ENCODE measurements at regions not wholly inside any gene's neighbourhood (a gene's known extent, or its start where the extent isn't known, plus 50 kb on each side); places are given as distances from the start of the nearest gene placed in this dataset.

DNA sequence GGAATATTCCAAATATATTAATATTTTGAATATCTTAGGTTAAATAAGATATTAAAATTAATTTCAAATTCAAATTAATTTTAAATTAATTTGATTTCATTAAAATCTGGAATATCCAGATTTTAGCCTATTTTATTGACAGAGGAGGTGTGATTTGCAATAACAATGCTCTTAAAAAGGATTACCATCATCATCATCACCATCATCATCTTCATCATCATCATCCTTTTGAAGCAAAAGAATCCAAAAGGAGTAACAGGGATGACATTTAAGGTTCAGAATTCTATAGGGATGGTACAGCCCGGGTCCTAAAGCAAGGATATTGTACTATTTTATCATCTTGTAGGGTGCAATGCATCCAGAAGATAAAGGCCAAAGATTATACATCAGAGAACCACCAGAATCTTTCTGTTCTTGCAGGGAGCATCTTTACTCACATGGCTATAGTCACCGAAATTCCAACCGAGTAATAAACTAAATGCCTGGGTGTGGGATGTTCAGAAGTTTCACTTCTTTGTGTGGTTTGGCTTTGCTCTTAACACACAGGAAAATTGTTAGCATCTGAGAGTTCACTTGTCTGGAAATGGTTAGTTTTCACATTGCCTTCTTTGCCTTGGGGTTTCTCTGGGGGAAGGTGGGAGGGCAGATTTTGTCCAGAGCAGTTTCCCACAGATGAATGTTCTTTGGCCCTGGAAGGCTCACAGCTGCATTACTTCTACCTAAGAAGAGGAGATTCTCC lies 99.1 kb upstream of the ITGA6 start:
- DNase-seq (ENCODE audit: low read depth in 2 of 2): no peak

DNA sequence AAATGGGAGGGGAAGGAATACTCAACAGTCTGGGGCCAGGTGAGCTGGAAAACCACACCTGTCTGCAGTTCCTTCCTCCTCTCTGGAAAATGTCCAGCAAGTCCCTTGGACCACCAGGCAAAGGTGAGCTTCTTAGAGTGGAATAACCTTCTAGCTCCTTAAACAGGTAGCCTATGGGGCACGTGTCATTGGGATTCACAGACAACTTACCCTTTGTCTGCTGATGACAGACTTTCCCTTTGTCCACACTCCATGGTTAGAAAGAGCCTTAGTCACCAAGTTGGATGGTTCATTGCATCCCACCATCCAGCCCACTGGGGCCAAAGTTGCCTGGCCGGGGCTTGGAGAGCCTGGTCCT lies 98.0 kb upstream of the ITGA6 start:
- DNase-seq (ENCODE audit: low read depth in 2 of 2): no peak

DNA sequence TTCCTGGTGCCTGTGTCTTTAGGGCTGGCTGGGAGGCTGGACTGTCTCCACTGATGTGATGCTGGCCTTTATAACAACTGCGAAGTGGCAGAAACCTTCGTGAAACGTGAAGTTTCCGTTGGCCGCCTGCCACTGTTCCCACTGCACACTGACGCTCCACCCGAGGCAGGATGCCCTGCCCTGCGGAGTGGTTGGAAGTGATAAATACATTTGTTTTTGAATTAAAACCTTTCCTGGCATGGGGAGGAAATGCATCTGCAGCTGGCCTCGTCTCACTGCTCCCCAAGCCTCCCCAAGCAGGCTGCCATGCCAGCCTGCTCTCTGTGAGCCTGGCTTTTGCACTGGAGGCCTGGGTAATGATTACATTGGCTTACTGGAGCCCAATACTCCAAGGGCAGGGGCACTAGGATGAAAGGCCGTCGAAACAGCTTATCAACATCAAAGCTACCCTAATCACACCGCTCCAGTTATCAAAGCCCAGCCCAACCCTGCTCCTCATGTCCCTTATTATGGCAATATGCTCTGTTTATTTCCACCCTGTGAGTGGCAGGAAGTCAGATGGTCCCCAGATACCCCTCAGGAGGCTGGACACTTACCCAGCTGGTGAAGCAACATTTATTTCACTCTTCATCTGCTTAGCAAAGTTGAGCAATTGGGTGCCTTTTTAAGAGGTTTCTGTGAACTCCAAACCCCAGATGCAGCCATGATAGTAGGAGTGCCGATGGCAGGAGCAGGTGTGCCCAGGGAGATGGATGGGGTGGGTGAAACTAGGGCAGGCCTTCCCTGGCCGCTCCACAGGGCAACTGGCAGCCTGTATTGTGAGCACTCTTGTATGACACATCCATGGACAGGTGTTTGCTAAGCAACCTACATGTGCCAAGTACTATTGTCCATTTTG lies 97.4 kb upstream of the ITGA6 start:
- no peak for DNase-seq (ENCODE audit: low read depth in 2 of 2)

DNA sequence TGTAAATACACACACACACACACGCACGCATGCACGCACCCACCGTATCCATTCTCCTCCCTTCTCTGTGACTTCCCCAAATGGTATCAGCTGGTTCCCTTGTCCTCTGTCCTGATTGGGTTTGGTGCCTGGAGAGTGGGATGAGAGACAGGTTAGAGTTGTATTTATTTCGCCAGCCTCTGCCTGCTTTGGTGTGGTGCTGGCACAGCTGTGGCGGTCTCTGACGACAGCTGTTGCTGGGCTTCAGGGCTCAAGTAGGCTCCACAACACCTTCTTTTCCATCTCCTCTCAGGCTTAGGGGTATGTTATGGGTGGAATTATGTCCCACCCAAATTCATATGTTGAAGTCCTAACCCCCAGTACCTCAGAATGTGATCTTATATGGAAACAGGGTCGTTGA lies 94.9 kb upstream of the ITGA6 start:
- no peak for DNase-seq (ENCODE audit: low read depth in 2 of 2)

DNA sequence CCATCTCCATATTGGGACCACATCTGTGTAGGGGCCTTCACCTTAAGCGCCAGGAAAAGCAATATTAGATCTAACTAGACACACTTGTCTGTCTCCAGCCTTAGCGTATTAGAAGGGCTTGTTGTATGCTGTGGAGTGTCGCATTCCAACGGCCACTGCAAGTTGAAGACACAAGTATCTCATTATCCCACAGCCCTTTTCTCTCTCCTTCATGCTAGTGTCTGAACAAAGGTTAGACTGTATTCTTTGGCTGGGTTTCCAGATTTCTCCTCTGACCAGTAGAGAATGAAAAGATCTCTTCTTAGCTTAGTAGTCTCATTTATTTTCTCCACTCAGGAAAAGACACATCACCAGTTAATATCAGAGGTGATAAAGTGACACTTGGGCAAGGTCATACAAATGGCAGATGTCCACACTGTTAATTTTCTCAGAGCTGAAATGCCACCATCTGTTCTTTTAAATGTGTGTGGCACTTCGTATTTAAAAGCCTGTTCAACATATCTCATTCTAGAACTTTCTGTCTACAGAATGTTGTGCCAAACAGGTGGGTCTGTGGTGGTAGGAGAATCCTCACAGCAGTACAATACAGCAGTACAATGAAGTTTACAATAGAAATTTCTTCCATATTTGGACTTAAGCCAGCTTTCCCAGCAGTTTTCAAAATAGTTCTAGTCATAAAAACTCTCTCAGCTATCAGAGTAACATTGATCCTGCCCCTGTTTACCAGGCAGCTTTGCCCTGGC lies 94.0 kb upstream of the ITGA6 start:
- DNase-seq (ENCODE audit: low read depth in 2 of 2): no peak

DNA sequence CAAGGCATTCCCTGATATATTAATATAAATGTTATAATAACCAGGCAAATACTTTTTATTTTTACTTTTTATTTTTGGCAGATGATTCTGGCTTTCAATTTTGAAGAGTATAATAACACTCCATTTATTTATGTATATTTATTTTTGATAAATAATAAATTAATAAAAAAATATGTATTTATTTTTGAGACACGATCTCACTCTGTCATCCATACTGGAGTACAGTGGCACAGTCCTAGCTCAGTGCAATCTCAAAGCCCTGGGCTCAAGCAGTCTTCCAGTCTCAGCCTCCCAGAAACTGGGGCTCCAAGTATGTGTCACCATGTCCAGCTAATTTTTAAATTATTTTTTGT lies 93.4 kb upstream of the ITGA6 start:
- DNase-seq (ENCODE audit: low read depth in 2 of 2): no peak

DNA sequence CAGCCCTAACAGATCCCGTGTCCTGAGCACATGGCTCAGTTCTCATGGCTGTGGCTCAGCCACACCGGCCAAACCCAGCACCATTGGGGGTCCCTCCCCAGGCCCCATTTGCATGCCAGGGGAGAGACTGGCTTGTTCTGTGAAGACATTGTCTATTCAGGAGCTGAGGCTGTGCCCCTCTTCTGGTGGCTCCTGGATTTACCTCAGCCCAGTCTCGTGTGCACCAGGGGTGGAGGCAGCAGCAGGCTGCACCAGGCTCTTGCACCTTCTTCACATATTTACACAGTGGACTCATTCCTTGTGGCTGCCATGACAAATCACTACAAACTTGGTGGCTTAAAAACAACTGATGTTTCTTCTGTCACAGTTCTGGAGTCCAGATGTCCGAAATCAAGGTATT lies 92.4 kb upstream of the ITGA6 start:
- DNase-seq (ENCODE audit: low read depth in 2 of 2): no peak

DNA sequence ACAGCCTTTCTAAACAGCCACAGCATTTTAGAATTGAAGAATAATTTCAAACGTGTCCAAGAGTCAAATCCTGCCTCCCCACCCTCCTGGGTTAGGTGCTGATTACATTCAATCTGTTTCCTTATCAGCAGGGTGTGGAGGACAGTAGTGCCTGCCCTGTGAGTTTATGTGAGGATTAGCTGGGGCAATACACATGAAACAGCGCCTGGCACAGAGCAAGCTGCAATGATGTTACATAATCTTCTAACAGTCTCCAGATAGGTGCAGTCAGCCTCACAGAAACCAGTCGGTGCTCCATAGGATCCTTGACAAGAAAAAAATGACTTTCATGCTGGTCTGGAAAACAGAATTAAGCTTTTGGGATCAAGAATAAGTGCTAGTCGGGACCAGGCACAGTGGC lies 91.7 kb upstream of the ITGA6 start:
- no peak for DNase-seq (ENCODE audit: low read depth in 2 of 2)

DNA sequence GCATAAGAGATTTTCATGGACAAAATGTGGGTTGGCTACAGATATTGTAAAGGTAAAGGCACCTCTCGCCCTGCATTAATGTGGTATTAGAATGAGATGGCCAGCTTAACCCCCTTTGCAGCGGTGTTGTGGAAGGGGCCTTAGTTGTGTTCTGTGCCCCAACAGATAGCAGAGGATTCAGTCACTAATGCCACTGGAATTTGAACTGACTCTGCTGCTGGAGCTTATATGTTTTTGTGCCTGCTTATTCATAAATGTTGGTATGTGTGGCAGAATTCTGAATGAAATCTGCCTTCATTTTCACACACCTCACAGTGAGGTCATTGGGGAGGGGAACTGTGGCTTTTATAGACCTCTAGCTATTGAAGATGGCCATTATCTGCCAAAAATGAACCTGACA lies 90.7 kb upstream of the ITGA6 start:
- no peak for DNase-seq (ENCODE audit: low read depth in 2 of 2)

DNA sequence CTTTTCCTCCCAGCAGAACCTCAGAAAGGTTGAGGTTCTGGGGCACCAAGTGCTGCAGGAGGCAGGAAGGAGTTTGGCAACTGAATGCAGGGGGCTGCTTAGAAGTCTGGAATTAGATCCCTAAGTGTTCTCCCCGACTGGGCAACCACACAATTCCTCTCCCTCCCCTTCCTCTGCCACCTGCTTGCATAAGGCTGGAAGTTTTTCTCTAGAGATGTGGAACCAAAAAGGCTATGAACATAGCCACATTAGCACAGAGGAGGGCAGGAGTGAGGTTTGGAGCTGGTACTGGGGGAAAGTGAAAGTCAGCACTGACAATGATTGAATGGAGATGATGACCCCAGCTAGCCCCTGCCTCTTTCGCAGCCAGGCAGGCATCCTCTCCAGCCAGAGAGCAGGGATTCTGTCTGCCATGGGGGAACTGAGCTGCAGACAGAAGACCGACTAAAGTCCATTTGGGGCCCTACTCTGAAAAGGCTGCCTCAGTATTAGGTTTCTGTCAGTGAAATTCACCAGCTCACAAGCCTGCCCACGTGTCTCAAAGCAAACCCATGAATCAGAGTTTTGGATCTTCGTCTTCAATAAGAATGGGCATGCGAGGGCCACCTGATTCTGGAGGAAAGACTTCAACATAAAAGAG lies 87.9 kb upstream of the ITGA6 start:
- no peak for DNase-seq (ENCODE audit: low read depth in 2 of 2)

DNA sequence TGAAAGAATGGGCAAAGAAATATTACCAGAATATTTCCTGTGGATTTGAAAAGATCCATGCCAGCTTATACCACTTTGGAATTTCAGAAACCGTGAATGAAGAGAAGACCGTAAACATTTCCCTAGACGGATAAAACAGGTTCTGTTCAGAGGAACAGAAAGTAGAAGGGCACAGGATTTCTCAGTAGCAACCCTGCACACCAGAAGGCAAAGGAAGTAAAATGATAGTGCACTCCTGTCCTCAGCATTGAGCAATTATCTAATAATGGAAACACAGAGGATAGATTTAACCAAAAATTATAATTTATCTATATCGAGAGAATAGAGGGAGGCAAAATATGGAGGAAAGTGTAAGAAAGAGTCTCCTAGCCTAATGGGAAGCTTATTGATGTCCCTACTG lies 87.0 kb upstream of the ITGA6 start:
- no peak for DNase-seq (ENCODE audit: low read depth in 2 of 2)

DNA sequence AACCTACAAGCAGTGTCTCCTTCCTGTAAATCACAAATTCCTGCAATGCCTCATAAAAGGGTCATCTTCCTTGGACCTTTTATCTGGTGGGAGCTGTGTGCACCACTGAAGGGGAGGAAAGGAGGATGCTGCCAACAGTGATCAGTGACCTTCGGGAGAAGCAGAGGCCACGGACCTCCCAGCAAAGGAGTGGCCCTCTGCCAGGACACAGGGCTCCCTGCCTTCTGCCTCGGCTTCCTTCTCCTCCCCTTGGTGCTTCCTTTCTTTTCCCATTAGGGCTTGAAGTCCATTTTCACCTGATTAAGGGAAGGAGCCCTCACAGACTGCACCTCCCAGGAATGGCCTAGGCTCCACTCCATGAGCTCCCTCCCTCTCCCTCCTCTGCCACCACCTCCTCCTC lies 85.3 kb upstream of the ITGA6 start:
- no peak for DNase-seq (ENCODE audit: low read depth in 2 of 2)

DNA sequence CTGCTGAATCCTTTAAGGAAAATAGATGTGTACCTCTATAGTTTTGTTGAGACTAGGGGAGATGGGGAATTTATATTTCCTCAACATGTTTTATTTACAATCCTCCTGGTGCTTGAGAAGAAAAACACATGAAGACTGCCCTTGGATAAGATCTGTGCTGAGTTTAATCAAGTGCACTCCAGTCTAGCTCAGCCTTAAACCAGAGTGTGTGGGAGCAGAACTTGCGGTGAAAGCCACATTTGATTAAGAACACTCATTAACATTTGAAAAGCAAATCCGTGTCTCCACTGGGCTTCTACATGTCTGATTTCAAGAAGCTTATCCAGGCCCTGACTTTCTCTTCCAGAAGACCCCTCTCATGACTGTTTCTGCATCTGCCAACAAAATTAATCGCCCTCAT lies 84.8 kb upstream of the ITGA6 start:
- no peak for DNase-seq (ENCODE audit: low read depth in 2 of 2)

DNA sequence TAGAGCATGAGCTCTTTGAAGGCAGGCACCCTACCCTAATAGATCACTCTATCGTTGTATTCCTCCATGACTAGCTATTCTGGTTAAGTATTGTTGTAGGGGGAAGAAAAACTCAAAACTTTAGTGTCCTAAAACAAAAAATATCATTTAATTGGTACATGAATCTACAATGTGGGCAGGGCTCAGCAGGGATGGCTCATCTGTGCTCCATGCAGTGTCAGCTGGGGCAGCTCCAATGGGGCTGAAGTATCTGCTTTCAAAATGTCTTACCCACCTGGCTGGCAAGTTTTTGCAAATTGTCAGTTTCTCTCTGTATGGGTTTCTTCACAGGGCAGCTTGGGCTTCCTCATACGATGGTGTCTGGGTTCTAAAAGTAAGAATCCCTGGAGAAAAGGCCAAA lies 83.2 kb upstream of the ITGA6 start:
- no peak for DNase-seq (ENCODE audit: low read depth in 2 of 2)

DNA sequence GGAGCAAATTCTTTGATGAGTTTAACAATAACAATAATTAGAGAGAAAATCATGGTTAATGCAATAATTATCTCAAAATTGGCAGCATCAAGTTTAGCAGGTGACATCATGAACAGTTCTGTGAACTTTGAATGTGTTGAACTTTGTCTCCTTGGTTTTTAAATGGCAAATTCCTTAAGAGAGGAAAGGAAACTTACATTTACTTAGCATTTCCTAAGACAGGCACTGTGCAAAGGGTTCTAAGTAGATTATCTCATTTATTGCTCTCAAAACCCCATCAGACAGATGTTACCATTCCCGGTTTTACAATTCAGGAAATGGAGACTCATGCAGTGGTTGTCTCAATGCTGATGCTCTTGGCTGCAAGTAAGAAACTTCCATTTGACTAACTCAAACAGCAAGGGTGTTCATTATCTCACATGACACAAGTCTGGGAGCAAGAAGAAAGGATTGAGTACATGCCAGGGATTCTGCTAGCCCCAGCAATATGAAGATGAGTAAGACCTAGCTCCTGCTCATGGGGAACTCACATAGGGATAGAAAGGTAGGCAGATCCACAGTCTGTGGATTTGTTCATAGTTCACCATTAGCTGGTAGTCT lies 81.3 kb upstream of the ITGA6 start:
- DNase-seq (ENCODE audit: low read depth in 2 of 2): no peak

DNA sequence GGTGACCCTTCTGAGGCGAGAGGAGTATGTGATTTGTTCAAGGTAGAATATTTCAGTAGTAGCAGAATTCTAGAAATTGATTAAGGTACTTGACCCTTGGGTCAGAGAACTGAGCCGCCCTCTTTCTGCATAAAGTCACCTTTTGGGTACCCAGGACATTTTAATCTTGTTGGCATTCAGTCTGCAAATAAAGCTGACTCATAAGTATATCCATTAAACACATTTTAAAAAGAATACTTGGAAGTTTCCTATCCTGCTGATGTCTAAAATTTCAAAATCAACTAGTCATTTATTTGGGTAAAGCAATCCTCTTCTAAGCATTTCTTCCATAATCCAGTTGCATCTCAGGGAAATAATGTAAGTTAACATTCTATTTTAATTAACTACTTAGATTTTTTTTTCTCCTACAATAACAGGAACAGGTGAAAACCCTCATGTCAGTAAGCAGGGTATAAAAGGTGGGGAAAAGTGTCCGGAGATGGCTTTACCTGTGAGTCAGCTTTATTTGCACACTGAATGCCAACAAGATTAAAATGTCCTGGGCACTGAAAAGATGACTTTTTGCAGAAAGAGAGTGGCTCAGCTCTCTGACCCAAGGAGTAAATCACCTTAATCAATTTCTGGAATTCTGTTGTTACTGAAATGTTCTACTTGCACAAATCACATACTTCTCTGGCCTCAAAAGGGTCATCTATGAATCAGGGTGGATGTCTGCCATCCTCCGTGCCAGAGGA lies 78.7 kb upstream of the ITGA6 start:
- no peak for DNase-seq (ENCODE audit: low read depth in 2 of 2)

DNA sequence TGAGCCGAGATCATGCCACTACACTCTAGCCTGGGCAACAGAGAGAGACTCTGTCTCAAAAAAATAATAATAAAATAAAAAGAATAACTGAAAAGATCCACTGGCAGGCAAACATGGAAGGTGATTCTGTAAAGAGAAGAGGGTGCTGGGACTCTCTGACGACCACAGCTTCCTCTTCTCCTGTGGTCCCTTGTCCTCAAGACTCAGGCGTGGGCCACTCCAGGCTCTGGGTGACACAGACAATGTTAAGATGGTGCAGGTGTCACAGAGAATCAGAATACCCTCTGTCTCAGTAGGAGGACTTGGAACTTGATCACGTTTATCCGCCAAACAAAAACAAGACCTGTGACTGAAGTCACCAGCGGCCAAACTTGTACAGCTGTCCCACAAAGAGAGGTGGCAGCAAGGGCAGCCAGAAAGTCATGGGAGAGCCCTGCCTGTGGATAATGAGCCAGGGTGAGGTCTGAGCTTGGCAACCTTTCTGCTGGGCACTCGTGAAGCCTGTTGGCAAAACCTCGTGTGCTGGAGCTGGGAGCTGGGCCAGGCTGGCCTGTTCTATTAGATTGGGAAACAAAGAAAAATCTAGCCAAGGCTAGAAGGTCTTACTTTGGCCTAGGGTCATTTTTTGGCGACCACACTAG lies 76.4 kb upstream of the ITGA6 start:
- no peak for DNase-seq (ENCODE audit: low read depth in 2 of 2)

DNA sequence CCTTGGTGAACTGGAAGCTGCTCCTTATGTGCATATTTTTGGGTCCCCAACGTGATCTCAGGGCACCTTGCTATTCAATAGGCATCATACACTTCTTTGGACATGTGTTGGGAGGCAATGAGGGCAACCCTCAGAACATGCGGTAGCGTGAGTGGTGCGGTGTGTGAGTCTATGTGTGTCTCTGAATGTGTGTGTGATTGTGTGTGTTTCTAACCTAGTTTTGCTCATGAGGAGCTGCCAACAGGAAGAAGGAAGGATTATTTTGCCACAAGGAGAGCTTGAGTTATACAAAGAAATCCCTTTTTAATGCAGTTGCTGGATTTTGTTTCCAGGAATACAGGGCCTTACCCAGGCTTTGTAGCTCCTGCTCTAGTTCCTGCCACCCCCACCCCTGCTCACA lies 75.8 kb upstream of the ITGA6 start:
- DNase-seq (ENCODE audit: low read depth in 2 of 2): no peak

DNA sequence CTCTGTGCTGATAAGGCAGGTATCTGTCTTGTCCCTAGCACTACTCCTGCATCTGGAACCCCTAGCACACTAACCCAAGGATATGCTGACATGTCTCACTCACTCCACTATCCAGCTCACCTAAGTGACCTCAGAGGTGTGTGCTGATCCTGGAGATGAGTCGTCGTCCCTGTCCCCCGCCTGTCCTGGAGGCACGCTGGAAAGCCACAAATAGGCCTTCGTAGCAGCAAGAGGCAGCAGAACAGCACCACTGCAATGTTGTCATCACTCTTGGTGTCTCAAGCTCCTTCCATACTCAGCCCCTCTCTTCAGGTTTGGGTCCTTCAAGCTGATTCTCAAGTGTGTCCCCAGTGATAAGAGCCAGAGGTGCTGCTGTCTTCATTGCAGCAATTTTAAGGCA lies 73.0 kb upstream of the ITGA6 start:
- DNase-seq (ENCODE audit: low read depth in 2 of 2): no peak

DNA sequence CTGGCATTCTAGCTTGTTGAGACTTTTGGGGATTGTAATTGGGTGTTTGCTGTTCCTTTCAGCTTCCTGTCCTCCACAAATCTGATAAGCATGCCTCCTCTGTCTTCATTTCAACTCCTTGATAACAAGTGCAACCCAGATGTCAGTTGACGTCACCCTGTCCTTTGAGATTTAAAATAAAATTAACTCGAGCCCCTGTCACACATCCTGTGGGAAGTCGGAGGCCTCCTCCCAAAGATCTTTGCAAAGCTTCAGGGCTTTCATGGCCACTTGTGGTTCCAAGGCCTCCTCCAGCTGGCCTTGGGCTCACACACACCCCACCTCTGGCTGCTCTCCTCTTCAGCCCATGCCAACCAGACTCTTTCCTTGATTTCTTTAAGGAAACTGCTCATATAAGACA lies 69.9 kb upstream of the ITGA6 start:
- DNase-seq (ENCODE audit: low read depth in 2 of 2): no peak
